Osteocyte (in vitro differentiated cells): ENCODE measurements at regions not wholly inside any gene's neighbourhood (a gene's known extent, or its start where the extent isn't known, plus 50 kb on each side); places are given as distances from the start of the nearest gene placed in this dataset.

Experiments
- DNase-seq: peaks from one replicate; pipeline ENCODE4 v3.0.0; 2021; ENCODE audit warnings: mixed read lengths; ENCODE audit not compliant: unreplicated experiment; ENCODE audit errors: extremely low spot score
- H3K27ac Mint-ChIP-seq: one replicate; pipeline ENCODE4 v1.8.0; 2021; ENCODE audit warnings: mild to moderate bottlenecking, mixed read lengths; ENCODE audit not compliant: unreplicated experiment
- H3K27me3 Mint-ChIP-seq: one replicate; pipeline ENCODE4 v1.8.0; 2021; ENCODE audit warnings: mixed read lengths; ENCODE audit not compliant: unreplicated experiment
- H3K36me3 Mint-ChIP-seq: one replicate; pipeline ENCODE4 v1.8.0; 2021; ENCODE audit warnings: mixed read lengths; ENCODE audit not compliant: unreplicated experiment
- H3K4me1 Mint-ChIP-seq: one replicate; pipeline ENCODE4 v1.8.0; 2021; ENCODE audit warnings: mixed read lengths; ENCODE audit not compliant: unreplicated experiment
- H3K4me3 Mint-ChIP-seq: one replicate; pipeline ENCODE4 v1.8.0; 2021; ENCODE audit warnings: mild to moderate bottlenecking, moderate library complexity, mixed read lengths; ENCODE audit not compliant: unreplicated experiment
- H3K9me3 Mint-ChIP-seq: one replicate; pipeline ENCODE4 v1.8.0; 2021; ENCODE audit warnings: mixed read lengths; ENCODE audit not compliant: unreplicated experiment
- TF ChIP-seq, protein P1 (sequence below): fragments of 200-600 bp; sonication (generic); IDR thresholded peaks from 2 replicates; pipeline ENCODE4 v1.5.0; 2021; ENCODE audit warnings: antibody characterized with exemption, mild to moderate bottlenecking, moderate library complexity

DNA sequence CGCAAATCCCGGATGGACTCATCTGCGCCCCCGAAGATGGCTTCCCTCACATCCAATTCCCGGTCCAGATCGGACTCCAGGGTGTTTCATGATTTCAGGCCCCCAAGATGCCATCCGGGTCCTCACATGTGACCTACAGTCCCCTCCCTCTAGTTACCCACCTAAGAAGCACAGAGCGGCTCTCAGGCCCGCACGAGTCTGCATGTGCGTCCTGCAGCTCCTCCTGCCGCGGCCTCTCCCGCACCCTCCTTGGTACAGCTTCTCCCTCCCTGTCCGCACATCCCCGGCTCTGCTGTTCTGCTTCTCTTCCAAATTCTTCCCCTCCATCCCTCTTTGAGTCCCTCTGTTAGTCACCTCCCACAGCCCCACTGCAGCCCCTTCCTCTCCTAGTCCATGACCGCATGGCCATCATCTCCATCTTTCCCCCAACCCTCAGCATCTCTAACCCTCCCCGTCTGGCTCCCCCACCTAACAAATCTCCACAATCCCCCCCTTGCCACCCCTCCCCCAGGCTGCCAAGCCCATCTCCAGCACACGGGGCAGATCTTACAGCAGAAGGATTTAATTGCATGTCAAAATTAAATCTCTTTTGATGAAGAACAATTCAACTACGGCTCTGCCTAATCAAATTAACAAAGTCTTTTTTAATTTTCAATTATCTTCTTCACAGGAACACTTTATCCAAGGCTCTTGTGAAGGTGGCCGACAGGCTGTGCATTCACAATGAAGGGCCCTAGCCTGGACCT lies 231.0 kb downstream of the RBFOX3 start:
- H3K36me3 Mint-ChIP-seq, result no peaks in the 10 kb centered on the region
- peaks cover 44% of the 10 kb centered on the region for H3K27me3 Mint-ChIP-seq
- H3K4me1 Mint-ChIP-seq, result no peaks in the 10 kb centered on the region
- H3K27ac Mint-ChIP-seq, result no peak overlapping the region
- no peak overlapping the region for H3K4me3 Mint-ChIP-seq
- DNase-seq, result no peak
- TF ChIP-seq, protein P1, sequence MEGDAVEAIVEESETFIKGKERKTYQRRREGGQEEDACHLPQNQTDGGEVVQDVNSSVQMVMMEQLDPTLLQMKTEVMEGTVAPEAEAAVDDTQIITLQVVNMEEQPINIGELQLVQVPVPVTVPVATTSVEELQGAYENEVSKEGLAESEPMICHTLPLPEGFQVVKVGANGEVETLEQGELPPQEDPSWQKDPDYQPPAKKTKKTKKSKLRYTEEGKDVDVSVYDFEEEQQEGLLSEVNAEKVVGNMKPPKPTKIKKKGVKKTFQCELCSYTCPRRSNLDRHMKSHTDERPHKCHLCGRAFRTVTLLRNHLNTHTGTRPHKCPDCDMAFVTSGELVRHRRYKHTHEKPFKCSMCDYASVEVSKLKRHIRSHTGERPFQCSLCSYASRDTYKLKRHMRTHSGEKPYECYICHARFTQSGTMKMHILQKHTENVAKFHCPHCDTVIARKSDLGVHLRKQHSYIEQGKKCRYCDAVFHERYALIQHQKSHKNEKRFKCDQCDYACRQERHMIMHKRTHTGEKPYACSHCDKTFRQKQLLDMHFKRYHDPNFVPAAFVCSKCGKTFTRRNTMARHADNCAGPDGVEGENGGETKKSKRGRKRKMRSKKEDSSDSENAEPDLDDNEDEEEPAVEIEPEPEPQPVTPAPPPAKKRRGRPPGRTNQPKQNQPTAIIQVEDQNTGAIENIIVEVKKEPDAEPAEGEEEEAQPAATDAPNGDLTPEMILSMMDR, result no peak
- no peaks in the 10 kb centered on the region for H3K9me3 Mint-ChIP-seq

DNA sequence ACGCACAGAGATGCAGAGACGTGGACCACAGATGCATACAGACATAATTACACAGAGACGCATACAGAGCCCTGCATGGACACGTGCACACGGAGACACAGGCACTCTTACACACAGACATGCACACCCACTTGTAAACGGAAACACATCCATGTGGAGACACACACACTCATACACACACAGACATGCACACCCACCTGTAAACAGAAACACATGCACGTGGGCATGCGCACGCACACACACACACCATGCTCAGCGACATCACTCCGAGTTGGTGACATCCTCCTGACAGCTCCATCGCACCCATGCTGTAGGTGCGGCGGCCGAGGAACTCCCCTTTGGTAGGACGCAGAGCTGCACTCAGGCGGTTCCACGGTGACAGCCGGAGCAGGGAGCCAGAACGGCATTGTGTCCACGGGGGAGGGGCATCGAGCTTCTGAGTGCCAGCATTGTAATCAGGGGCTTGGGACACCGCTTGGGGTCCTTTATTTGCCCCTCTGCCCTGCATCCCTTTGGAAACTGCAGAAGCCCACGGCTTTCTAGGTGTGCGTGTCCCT lies 233.5 kb downstream of the RBFOX3 start:
- Mint-ChIP-seq H3K27me3 (peaks cover 57% of the 10 kb centered on the region), H3K27ac (no peak overlapping the region), H3K4me1 (no peaks in the 10 kb centered on the region), H3K36me3 (no peaks in the 10 kb centered on the region), H3K4me3 (no peak overlapping the region), H3K9me3 (no peaks in the 10 kb centered on the region)
- DNase-seq, result no peak
- TF ChIP-seq, protein P1, result no peak

DNA sequence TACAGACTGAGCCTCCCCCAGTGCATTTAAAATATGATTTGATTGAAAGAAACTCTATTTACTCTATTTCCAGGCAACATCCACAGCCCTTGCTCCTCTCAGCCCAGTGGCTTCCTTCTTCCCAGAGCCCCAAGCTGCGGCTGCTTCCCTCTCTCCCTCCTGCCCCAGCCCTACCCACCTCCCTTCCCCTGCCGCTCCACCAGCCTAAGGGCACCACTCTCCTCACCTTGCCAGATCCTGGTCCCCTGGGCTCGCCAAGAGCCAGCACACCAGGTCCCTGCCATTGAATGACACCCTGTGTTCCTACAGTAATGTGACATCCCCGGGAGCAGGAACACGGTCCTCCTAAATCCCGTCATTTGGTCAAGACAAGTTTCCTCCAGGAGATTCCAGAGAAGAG lies 236.0 kb downstream of the RBFOX3 start:
- Mint-ChIP-seq H3K36me3 (no peaks in the 10 kb centered on the region), H3K4me3 (no peak overlapping the region), H3K4me1 (no peaks in the 10 kb centered on the region), H3K27me3 (peaks cover 58% of the 10 kb centered on the region), H3K9me3 (no peaks in the 10 kb centered on the region), H3K27ac (no peak overlapping the region)
- TF ChIP-seq, protein P1, result no peak
- DNase-seq, result no peak

DNA sequence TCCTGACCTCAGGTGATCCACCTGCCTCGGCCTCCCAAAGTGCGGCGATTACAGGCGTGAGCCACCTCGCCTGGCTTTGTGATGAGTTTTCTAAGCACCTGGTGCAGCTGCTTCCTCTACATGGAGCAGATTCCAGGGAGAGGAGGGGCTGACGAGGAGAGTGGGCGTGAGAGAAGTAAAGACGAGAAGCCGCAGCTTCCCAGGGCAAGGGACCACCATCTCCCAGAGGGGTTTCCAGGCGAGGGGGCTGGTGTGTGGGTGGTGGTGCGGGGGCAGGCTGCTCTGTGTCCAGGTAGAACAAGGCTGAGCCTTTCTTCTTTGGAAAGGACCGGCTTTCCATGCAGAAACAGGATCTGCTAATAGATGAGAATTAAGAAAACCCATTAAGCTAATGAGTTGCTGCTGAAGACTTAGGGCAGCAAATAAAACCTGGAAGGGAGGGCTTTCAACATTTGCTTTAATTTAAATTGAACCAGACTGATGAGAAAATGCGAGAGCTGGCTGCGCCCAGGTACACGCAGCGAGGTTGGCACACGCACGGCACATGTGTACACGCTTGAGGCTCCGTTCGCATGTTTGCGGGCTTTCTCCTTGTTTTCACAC lies 236.7 kb downstream of the RBFOX3 start:
- H3K27ac Mint-ChIP-seq, result no peak overlapping the region
- no peaks in the 10 kb centered on the region for H3K9me3 Mint-ChIP-seq
- peaks cover 53% of the 10 kb centered on the region for H3K27me3 Mint-ChIP-seq
- no peaks in the 10 kb centered on the region for H3K4me1 Mint-ChIP-seq
- no peak for DNase-seq
- no peak overlapping the region for H3K4me3 Mint-ChIP-seq
- TF ChIP-seq, protein P1, result no peak
- H3K36me3 Mint-ChIP-seq, result no peaks in the 10 kb centered on the region

DNA sequence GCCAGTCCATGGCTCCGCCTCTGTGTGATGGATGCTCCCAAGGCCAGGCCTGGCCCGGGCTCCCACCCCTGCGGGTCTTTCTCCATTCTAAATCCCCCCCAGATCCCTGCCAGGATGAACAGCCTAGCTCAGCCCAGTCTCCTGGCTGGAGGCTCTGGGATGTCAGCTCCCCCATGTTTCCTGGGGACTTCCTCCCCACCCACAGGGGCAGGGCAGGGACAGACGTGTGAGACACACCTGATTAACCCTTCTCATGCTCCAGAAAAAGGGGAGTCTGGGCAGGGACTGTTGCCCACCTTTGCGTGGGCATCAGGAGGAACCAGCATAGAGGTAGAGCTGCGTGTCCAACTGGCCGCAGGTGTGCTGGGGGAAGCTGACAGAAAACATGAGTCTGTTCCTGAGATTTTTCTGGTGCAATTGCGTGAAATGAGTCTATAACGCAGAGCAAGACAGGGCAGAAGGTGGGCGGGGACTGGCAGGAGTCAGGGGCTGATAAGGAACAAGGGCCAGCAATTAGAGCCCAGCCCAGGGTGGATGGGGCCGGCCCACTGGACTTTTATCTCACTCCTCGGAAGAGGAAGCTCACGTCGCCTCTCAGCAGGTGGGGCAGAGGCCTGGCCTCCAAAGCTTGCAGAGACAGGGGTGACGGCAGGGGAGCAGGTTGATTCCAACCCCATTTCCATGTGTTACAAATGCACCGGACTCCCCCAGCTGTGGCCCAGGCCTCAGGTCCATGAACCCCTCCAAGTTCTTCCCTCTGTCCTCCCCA lies 238.2 kb downstream of the RBFOX3 start:
- no peaks in the 10 kb centered on the region for H3K36me3 Mint-ChIP-seq
- no peak overlapping the region for H3K4me3 Mint-ChIP-seq
- H3K4me1 Mint-ChIP-seq, result no peaks in the 10 kb centered on the region
- TF ChIP-seq, protein P1, result no peak
- H3K27me3 Mint-ChIP-seq, result peaks cover 45% of the 10 kb centered on the region
- H3K27ac Mint-ChIP-seq, result no peak overlapping the region
- no peak for DNase-seq
- H3K9me3 Mint-ChIP-seq, result no peaks in the 10 kb centered on the region
